Left ventricle myocardium inferior (tissue), 1 donor: ENCODE measurements at regions not wholly inside any gene's neighbourhood (a gene's known extent, or its start where the extent isn't known, plus 50 kb on each side); places are given as distances from the start of the nearest gene placed in this dataset.
A peak's percentile ranks its signal among the peaks of the same experiment; 100 is the strongest.

ENCODE experiments used
- DNase-seq: peaks from one replicate; pipeline ENCODE4 v3.0.0-alpha.2; 2020
- H3K27ac ChIP-seq: fragments of 200-600 bp; replicated peaks from 2 replicates; pipeline ENCODE4 v1.8.0; 2021
- H3K27me3 ChIP-seq: fragments of 200-600 bp; 2 replicates; pipeline ENCODE4 v1.8.0; 2021; ENCODE audit warnings: low read depth
- H3K36me3 ChIP-seq: fragments of 200-600 bp; 2 replicates; pipeline ENCODE4 v1.8.0; 2021
- H3K4me1 ChIP-seq: fragments of 200-600 bp; 2 replicates; pipeline ENCODE4 v1.8.0; 2021
- H3K4me3 ChIP-seq: fragments of 200-600 bp; 2 replicates; pipeline ENCODE4 v1.8.0; 2021; ENCODE audit warnings: mild to moderate bottlenecking, moderate library complexity
- H3K9me3 ChIP-seq: fragments of 200-600 bp; replicated peaks from 2 replicates; pipeline ENCODE4 v1.8.0; 2021
- intact Hi-C: fragments of 100-400 bp; cut with micrococcal nuclease; formaldehyde crosslinking; loops from one replicate; pipeline ENCODE4 v1.11.0; 2022
- TF ChIP-seq, protein P1 (sequence below): fragments of 200-600 bp; IDR thresholded peaks from 2 replicates; pipeline ENCODE4 v1.8.0; 2021; ENCODE audit warnings: antibody characterized with exemption, mild to moderate bottlenecking, borderline replicate concordance
- donor health status: DM: no; HTN: yes; CAD: no; lungs with severe emphysema.

DNA sequence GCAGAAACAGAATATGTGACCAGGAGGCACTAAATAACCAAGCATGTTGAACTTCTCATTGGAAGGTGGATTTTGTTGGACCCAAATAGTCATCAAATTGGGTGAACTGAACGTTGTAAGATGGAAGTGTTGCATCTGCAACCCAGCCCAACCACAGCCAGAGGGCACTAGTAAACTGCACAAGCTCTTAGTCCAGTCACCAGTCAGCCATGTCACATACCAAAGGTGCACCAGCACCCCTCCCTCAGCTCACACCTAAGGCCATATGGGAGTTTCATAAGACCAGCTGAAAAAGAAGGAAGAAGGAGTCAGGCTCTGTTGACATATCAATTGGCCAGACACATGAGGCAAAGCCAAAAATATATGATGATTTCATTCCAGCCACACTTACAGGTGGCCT is 481.7 kb upstream of the NR5A2 start:
- H3K9me3 ChIP-seq = peaks cover 13% of the 10 kb centered on the region
- intact Hi-C loops = loop anchor here (10.0 kb wide), 1 partner anchor 791 kb away; no protein-coding TSS in a partner anchor
- TF ChIP-seq, protein P1, sequence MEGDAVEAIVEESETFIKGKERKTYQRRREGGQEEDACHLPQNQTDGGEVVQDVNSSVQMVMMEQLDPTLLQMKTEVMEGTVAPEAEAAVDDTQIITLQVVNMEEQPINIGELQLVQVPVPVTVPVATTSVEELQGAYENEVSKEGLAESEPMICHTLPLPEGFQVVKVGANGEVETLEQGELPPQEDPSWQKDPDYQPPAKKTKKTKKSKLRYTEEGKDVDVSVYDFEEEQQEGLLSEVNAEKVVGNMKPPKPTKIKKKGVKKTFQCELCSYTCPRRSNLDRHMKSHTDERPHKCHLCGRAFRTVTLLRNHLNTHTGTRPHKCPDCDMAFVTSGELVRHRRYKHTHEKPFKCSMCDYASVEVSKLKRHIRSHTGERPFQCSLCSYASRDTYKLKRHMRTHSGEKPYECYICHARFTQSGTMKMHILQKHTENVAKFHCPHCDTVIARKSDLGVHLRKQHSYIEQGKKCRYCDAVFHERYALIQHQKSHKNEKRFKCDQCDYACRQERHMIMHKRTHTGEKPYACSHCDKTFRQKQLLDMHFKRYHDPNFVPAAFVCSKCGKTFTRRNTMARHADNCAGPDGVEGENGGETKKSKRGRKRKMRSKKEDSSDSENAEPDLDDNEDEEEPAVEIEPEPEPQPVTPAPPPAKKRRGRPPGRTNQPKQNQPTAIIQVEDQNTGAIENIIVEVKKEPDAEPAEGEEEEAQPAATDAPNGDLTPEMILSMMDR = no peak
- H3K36me3 ChIP-seq = no peaks in the 10 kb centered on the region
- H3K4me3 ChIP-seq = no peak overlapping the region
- no peak overlapping the region for H3K27ac ChIP-seq
- no peaks in the 10 kb centered on the region for H3K4me1 ChIP-seq
- no peak for DNase-seq
- H3K27me3 ChIP-seq = no peaks in the 10 kb centered on the region

DNA sequence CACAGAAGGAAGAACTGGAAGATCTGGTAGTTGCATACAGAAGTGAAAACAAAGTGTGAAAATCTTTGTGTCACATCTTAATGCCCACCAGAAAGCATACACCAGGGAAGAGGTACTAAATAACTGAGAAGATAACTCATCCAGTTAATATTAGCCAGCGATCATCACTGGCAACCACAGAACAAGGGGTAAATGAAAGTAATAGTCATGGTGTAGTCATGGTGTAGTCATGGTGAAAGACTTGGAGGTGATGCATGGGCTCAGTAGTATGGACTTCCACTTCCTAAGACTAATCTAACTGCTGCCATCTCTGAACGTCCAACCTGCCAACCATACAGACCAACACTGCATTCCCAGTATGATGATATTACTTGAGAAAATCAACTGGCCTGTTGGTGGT is 481.2 kb upstream of the NR5A2 start:
- Histone ChIP-seq H3K27ac (no peak overlapping the region), H3K9me3 (peaks cover 13% of the 10 kb centered on the region), H3K4me3 (no peak overlapping the region), H3K36me3 (no peaks in the 10 kb centered on the region), H3K27me3 (no peaks in the 10 kb centered on the region), H3K4me1 (no peaks in the 10 kb centered on the region)
- TF ChIP-seq, protein P1 = no peak
- no peak for DNase-seq
- intact Hi-C loops = loop anchor here (10.0 kb wide), 1 partner anchor 792 kb away; no protein-coding TSS in a partner anchor

DNA sequence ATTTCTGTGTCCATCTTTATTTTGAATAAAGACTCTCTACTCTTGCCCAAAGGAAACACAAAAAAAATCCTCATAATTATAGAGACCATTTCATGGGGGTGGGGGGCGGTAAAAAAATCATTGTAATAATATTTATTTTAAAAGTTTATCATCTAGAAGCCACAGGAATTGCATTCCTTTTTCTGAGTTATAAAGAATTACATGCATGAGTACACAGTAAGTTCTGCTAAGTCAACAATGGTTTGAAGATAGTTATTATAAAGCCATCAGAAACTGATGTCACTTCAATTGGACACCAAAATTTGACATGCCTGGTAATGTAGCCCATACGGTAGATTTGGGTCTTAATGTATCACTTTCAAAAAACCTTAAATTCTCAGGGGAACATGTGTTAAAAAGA is 478.1 kb upstream of the NR5A2 start:
- TF ChIP-seq, protein P1 = no peak
- DNase-seq = no peak
- Histone ChIP-seq H3K36me3 (no peaks in the 10 kb centered on the region), H3K4me3 (no peak overlapping the region), H3K27me3 (no peaks in the 10 kb centered on the region), H3K9me3 (no peaks in the 10 kb centered on the region), H3K27ac (no peak overlapping the region), H3K4me1 (no peaks in the 10 kb centered on the region)
- intact Hi-C loops = loop anchor here (10.0 kb wide), 1 partner anchor 795 kb away; no protein-coding TSS in a partner anchor

DNA sequence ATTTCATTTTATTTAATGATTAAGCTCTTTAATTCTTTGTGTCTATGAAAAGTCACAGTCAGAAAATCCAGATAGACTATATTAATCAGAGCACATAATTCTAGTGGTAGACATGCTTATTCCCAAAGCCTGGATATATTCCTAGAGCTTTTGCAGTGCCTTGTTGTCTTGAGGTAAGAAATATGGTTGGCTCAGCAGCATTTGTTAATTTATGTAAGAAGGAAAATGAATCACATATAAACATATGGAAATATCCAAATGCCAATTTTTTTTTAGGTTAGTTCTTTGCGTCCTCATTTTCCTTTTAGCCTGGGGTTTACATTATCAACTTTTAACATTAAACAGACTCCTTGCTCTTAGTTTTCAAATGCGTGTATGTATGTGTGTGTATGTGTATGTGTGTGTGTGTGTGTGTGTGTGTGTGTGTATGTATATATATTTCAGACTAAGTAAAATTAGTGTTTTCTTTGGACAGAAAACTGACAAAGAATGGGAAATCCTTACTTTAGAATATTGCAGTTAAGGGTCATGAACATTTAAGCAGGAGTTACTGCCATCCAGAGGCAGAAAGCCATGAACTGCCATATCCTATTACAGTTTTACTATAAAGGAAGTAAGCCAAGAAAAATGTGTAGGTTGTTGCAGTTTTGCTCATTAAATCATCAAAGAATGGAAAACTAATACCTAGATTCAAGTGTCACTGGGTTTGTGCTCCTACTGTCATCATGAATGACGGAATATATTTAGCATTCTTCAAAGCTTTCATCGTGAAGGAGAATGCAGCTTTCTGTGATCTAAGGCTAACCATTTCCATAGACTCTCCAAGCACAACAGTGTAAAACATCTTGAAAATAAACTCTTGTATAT is 477.1 kb upstream of the NR5A2 start:
- Histone ChIP-seq H3K4me3 (no peak overlapping the region), H3K27me3 (no peaks in the 10 kb centered on the region), H3K27ac (no peak overlapping the region), H3K4me1 (no peaks in the 10 kb centered on the region), H3K9me3 (no peaks in the 10 kb centered on the region), H3K36me3 (no peaks in the 10 kb centered on the region)
- intact Hi-C loops = no loop called here
- TF ChIP-seq, protein P1 = no peak
- no peak for DNase-seq

DNA sequence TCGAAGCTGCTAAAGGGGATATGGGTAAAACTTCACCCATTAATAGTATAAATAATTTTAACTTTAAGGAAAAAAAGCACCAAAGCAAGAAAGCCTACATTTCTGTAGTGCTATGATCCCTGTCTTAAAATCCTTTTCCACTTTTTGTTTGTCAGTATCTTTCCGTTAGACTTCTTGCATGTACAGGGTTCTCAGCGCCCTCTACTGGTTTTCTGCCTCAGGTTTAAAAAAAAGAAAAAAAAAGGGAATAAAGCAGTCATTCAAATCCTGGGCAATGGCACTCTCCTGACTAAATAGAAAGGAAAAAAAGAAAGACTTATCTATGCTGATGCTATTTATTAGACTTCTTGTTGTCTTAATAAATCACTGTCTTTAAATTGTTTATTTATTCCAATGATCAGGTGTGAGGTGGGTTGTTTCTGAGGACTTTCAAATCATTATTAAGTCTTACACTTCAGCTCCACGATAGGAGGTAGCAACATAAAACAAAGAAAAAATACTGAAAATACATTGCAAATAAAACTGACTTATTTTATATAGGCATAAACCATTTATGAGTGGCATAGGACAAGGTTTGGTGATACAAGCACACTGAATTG is 475.4 kb upstream of the NR5A2 start:
- H3K9me3 ChIP-seq = no peaks in the 10 kb centered on the region
- H3K36me3 ChIP-seq = no peaks in the 10 kb centered on the region
- intact Hi-C loops = no loop called here
- H3K4me3 ChIP-seq = no peak overlapping the region
- H3K27ac ChIP-seq = no peak overlapping the region
- no peak for DNase-seq
- H3K4me1 ChIP-seq = no peaks in the 10 kb centered on the region
- TF ChIP-seq, protein P1 = peak; percentile 70
- no peaks in the 10 kb centered on the region for H3K27me3 ChIP-seq
